Neural cell (in vitro differentiated cells): ENCODE measurements at regions not wholly inside any gene's neighbourhood (a gene's known extent, or its start where the extent isn't known, plus 50 kb on each side); places are given as distances from the start of the nearest gene placed in this dataset.

Experiments used
- H2AFZ ChIP-seq: fragments of 200-600, 300-800 bp; sonication (generic), shearing (Covaris generic); 2 replicates; pipeline ENCODE4 v1.6.0; 2014; ENCODE audit warnings: low read depth, mild to moderate bottlenecking, antibody characterized with exemption, low read length, moderate library complexity
- H3F3A ChIP-seq: fragments of 200-600 bp; shearing (Covaris generic); 2 replicates; pipeline ENCODE4 v1.6.1; 2016; ENCODE audit warnings: mild to moderate bottlenecking, moderate library complexity, mixed read lengths, antibody characterized with exemption, low read length; ENCODE audit not compliant: insufficient read depth, poor library complexity, severe bottlenecking
- H3K27ac ChIP-seq: fragments of 200-600, 300-800 bp; sonication (generic), shearing (Covaris generic); 2 replicates; pipeline ENCODE4 v1.5.1; 2014; ENCODE audit warnings: mild to moderate bottlenecking, low read length, moderate library complexity
- H3K27me3 ChIP-seq: fragments of 300-800, 200-600 bp; sonication (generic), shearing (Covaris generic); 2 replicates; pipeline ENCODE4 v1.6.0; 2014; ENCODE audit warnings: mild to moderate bottlenecking, low read depth, low read length, moderate library complexity; ENCODE audit not compliant: insufficient read depth
- H3K36me3 ChIP-seq: fragments of 300-800, 200-600 bp; sonication (generic), shearing (Covaris generic); 2 replicates; pipeline ENCODE4 v1.5.1; 2014; ENCODE audit warnings: mild to moderate bottlenecking, antibody characterized with exemption, low read length, moderate library complexity; ENCODE audit not compliant: insufficient read depth
- H3K4me2 ChIP-seq: fragments of 300-800, 200-600 bp; sonication (generic), shearing (Covaris generic); 2 replicates; pipeline ENCODE4 v1.6.0; 2014; ENCODE audit warnings: mild to moderate bottlenecking, low read length
- H3K4me3 ChIP-seq: fragments of 300-800, 200-600 bp; sonication (generic), shearing (Covaris generic); 2 replicates; pipeline ENCODE4 v1.5.1; 2014; ENCODE audit warnings: mild to moderate bottlenecking, low read length, moderate library complexity
- H3K79me2 ChIP-seq: fragments of 200-600 bp; shearing (Covaris generic); replicated peaks from 2 replicates; pipeline ENCODE4 v1.6.0; 2014; ENCODE audit warnings: mild to moderate bottlenecking, low read length, moderate library complexity; ENCODE audit not compliant: insufficient read depth
- H3K9ac ChIP-seq: fragments of 300-800, 200-600 bp; sonication (generic), shearing (Covaris generic); 2 replicates; pipeline ENCODE4 v1.6.1; 2016; ENCODE audit warnings: mild to moderate bottlenecking, low read length, mixed read lengths
- H3K9me2 ChIP-seq: fragments of 200-600 bp; shearing (Covaris generic); 2 replicates; pipeline ENCODE4 v1.6.1; 2016; ENCODE audit warnings: mild to moderate bottlenecking, low read length, mixed read lengths; ENCODE audit not compliant: insufficient read depth
- H3K9me3 ChIP-seq: fragments of 200-600, 300-800 bp; sonication (generic), shearing (Covaris generic); 2 replicates; pipeline ENCODE4 v1.6.1; 2016; ENCODE audit warnings: mild to moderate bottlenecking, mixed run types, low read length, moderate library complexity, mixed read lengths
- H4K20me1 ChIP-seq: fragments of 200-600 bp; shearing (Covaris generic); 2 replicates; pipeline ENCODE4 v1.6.1; 2016; ENCODE audit warnings: mild to moderate bottlenecking, mixed run types; ENCODE audit not compliant: insufficient read depth
- CTCF ChIP-seq: fragments of 450-650 bp; IDR thresholded peaks from 2 replicates; pipeline ENCODE4 v1.5.1; 2014; ENCODE audit warnings: antibody characterized with exemption, mild to moderate bottlenecking, moderate library complexity; ENCODE audit not compliant: poor library complexity, severe bottlenecking
- EP300 ChIP-seq: fragments of 450-650 bp; conservative IDR thresholded peaks from 2 replicates; pipeline ENCODE4 v1.6.1; 2014; ENCODE audit warnings: antibody characterized with exemption, mild to moderate bottlenecking, moderate library complexity; ENCODE audit not compliant: poor library complexity, severe bottlenecking
- EZH2 ChIP-seq: fragments of 200-600, 300-800 bp; shearing (Covaris generic), sonication (generic); IDR thresholded peaks from 2 replicates; pipeline ENCODE4 v1.6.1; 2014; ENCODE audit warnings: antibody characterized with exemption, low read length, borderline replicate concordance, mild to moderate bottlenecking; ENCODE audit not compliant: insufficient read depth, poor library complexity, severe bottlenecking
- MXI1 ChIP-seq: fragments of 450-650 bp; conservative IDR thresholded peaks from 2 replicates; pipeline ENCODE4 v1.6.1; 2014; ENCODE audit warnings: antibody characterized with exemption, mild to moderate bottlenecking; ENCODE audit not compliant: poor library complexity, severe bottlenecking
- POLR2AphosphoS5 ChIP-seq: IDR thresholded peaks from 2 replicates; pipeline ENCODE4 v1.6.1; 2012
- RAD21 ChIP-seq: fragments of 450-650 bp; conservative IDR thresholded peaks from 2 replicates; pipeline ENCODE4 v1.6.1; 2014; ENCODE audit warnings: antibody characterized with exemption, mild to moderate bottlenecking, moderate library complexity
- REST ChIP-seq: IDR thresholded peaks from 2 replicates; pipeline ENCODE4 v1.6.1; 2012; ENCODE audit warnings: borderline replicate concordance
- SMC3 ChIP-seq: fragments of 450-650 bp; conservative IDR thresholded peaks from 2 replicates; pipeline ENCODE4 v1.6.1; 2014; ENCODE audit warnings: antibody characterized with exemption, mild to moderate bottlenecking, moderate library complexity; ENCODE audit not compliant: poor library complexity
- TAF1 ChIP-seq: IDR thresholded peaks from 2 replicates; pipeline ENCODE4 v1.6.1; 2012; ENCODE audit warnings: low read depth

- H3K9me2 ChIP-seq: no peaks in the 10 kb centered on the region
- H3F3A ChIP-seq: no peaks in the 10 kb centered on the region
- H2AFZ ChIP-seq: no peak overlapping the region
- H3K36me3 ChIP-seq: no peaks in the 10 kb centered on the region
- no peak overlapping the region for H3K9ac ChIP-seq
- no peak overlapping the region for H3K27ac ChIP-seq
- H3K4me2 ChIP-seq: no peak overlapping the region
- H4K20me1 ChIP-seq: no peaks in the 10 kb centered on the region
- H3K9me3 ChIP-seq: no peaks in the 10 kb centered on the region
- H3K27me3 ChIP-seq: no peaks in the 10 kb centered on the region
- H3K4me3 ChIP-seq: no peak overlapping the region
- TF ChIP-seq MXI1 (no peak), POLR2AphosphoS5 (no peak), REST (no peak), EP300 (no peak), CTCF (no peak), RAD21 (no peak)
- no peaks in the 10 kb centered on the region for H3K79me2 ChIP-seq
Observed at GRCh38 chr13:64069892-64070291, 2654.2 kb upstream of the PCDH20 start.

- Histone ChIP-seq H3K4me2 (no peak overlapping the region), H3K36me3 (no peaks in the 10 kb centered on the region), H3K9me2 (no peaks in the 10 kb centered on the region), H3K27ac (no peak overlapping the region), H4K20me1 (no peaks in the 10 kb centered on the region), H3K9ac (no peak overlapping the region), H3K4me3 (no peak overlapping the region), H3K79me2 (no peaks in the 10 kb centered on the region), H2AFZ (no peak overlapping the region), H3K9me3 (no peaks in the 10 kb centered on the region), H3K27me3 (no peaks in the 10 kb centered on the region), H3F3A (no peaks in the 10 kb centered on the region)
- TF ChIP-seq RAD21 (no peak), REST (no peak), POLR2AphosphoS5 (no peak), TAF1 (no peak), EP300 (no peak), EZH2 (no peak), CTCF (no peak), SMC3 (no peak), MXI1 (no peak)
Observed at GRCh38 chr13:64066711-64067110, 2651.1 kb upstream of the PCDH20 start.
